SK-N-SH (cell line): ENCODE measurements at regions not wholly inside any gene's neighbourhood (a gene's known extent, or its start where the extent isn't known, plus 50 kb on each side); places are given as distances from the start of the nearest gene placed in this dataset.

Source experiments
- CTCF ChIA-PET: fragments of 300-600, 350-600 bp; formaldehyde crosslinking; extraction: SDS; loops from one replicate; lab custom pipeline; 2021; lab: Yijun Ruan, JAX
- POLR2A ChIA-PET: fragments of 350-600 bp; sonication (Branson Sonifier 250); formaldehyde crosslinking; extraction: SDS; loops from one replicate; lab custom pipeline; 2020; ENCODE audit warnings: antibody characterized with exemption, inconsistent platforms; lab: Yijun Ruan, JAX
- DNase-seq: peaks from one replicate; pipeline ENCODE4 v3.0.0; 2012
- H2AFZ ChIP-seq: fragments of 200-600 bp; sonication (generic); 2 replicates; pipeline ENCODE4 v1.8.1; 2016; ENCODE audit warnings: antibody characterized with exemption, mild to moderate bottlenecking, low read depth
- H3F3A ChIP-seq: fragments of 200-600 bp; sonication (generic); replicated peaks from 2 replicates; pipeline ENCODE3; 2016; ENCODE audit warnings: antibody characterized with exemption, mild to moderate bottlenecking; ENCODE audit not compliant: insufficient read depth
- H3K27ac ChIP-seq, 2 experiments: fragments of 200-500 bp in 1 of 2; fragments of 200-600 bp in 1 of 2; sonication (Bioruptor generic) in 1 of 2; sonication (generic), shearing (Covaris generic) in 1 of 2; 2 replicates each; pipeline versions ENCODE4 v1.5.1 to v1.6.1; 2014 to 2016; ENCODE audit warnings: low read depth in 2 of 2, inconsistent platforms in 1 of 2, low read length in 1 of 2, mild to moderate bottlenecking in 1 of 2, mixed read lengths in 1 of 2
- H3K27me3 ChIP-seq: fragments of 200-600 bp; sonication (generic), shearing (Covaris generic); 2 replicates; pipeline ENCODE4 v1.6.1; 2016; ENCODE audit warnings: mixed run types; ENCODE audit not compliant: insufficient read depth
- H3K36me3 ChIP-seq, 2 experiments: fragments of 200-500 bp in 1 of 2; fragments of 200-600 bp in 1 of 2; sonication (Bioruptor generic) in 1 of 2; sonication (generic) in 1 of 2; replicated peaks in 1 of 2; 2 replicates each; pipeline versions ENCODE3 to v1.5.1; 2014 to 2016; ENCODE audit warnings: low read length in 1 of 2, mild to moderate bottlenecking in 1 of 2; ENCODE audit not compliant: insufficient read depth in 2 of 2, control insufficient read depth in 1 of 2
- H3K4me1 ChIP-seq, 2 experiments: fragments of 200-500 bp in 1 of 2; fragments of 200-600 bp in 1 of 2; sonication (Bioruptor generic) in 1 of 2; sonication (generic), shearing (Covaris generic) in 1 of 2; 2 replicates each; pipeline versions ENCODE4 v1.5.1 to v1.6.1; 2014 to 2016; ENCODE audit warnings: low read depth in 1 of 2, low read length in 1 of 2, mixed run types in 1 of 2; ENCODE audit not compliant: insufficient read depth in 2 of 2, control insufficient read depth in 1 of 2
- H3K4me2 ChIP-seq: fragments of 200-600 bp; sonication (generic), shearing (Covaris generic); 2 replicates; pipeline ENCODE4 v1.6.1; 2017; ENCODE audit warnings: mixed run types
- H3K4me3 ChIP-seq, 2 experiments: fragments of 200-500 bp in 1 of 2; fragments of 200-600 bp in 1 of 2; sonication (Bioruptor generic) in 1 of 2; sonication (generic), shearing (Covaris generic) in 1 of 2; 2 replicates each; pipeline versions ENCODE4 v1.5.1 to v1.8.1; 2014 to 2016; ENCODE audit warnings: low read depth in 2 of 2, inconsistent platforms in 1 of 2, low read length in 1 of 2, mild to moderate bottlenecking in 1 of 2, mixed read lengths in 1 of 2, moderate library complexity in 1 of 2
- H3K79me2 ChIP-seq: fragments of 200-600 bp; sonication (generic); 2 replicates; pipeline ENCODE4 v1.8.1; 2017; ENCODE audit warnings: mild to moderate bottlenecking; ENCODE audit not compliant: insufficient read depth
- H3K9ac ChIP-seq: fragments of 200-600 bp; sonication (generic); 2 replicates; pipeline ENCODE4 v1.6.1; 2017; ENCODE audit warnings: mixed run types
- H3K9me2 ChIP-seq: fragments of 200-600 bp; sonication (generic); 2 replicates; pipeline ENCODE4 v1.6.1; 2017; ENCODE audit warnings: mixed run types
- H3K9me3 ChIP-seq: fragments of 200-600 bp; sonication (generic); 2 replicates; pipeline ENCODE4 v1.6.1; 2017; ENCODE audit warnings: mixed run types, mild to moderate bottlenecking, moderate library complexity
- H4K20me1 ChIP-seq: fragments of 200-600 bp; sonication (generic); 2 replicates; pipeline ENCODE4 v1.6.1; 2017; ENCODE audit warnings: mild to moderate bottlenecking, mixed run types; ENCODE audit not compliant: insufficient read depth
- CHD2 ChIP-seq: fragments of 150-350 bp; IDR thresholded peaks from 2 replicates; pipeline ENCODE4 v1.6.1; 2018; ENCODE audit warnings: low read length; ENCODE audit not compliant: partially characterized antibody
- EZH2phosphoT487 ChIP-seq: fragments of 200-600 bp; sonication (generic); IDR thresholded peaks from 2 replicates; pipeline ENCODE4 v1.6.1; 2017; ENCODE audit warnings: low read depth, mixed run types, mild to moderate bottlenecking, antibody characterized with exemption, moderate library complexity, borderline replicate concordance
- FOXJ3 ChIP-seq: sonication (generic); formaldehyde crosslinking; IDR thresholded peaks from 2 replicates; pipeline ENCODE4 v1.5.1; 2020; ENCODE audit warnings: mild to moderate bottlenecking, missing genetic modification reagents
- GABPA ChIP-seq: IDR thresholded peaks from 2 replicates; pipeline ENCODE4 v1.4.0; 2012; ENCODE audit warnings: low read depth, mild to moderate bottlenecking
- GATA2 ChIP-seq: sonication (generic); formaldehyde crosslinking; IDR thresholded peaks from 2 replicates; pipeline ENCODE4 v1.5.0; 2020; ENCODE audit warnings: mild to moderate bottlenecking, missing genetic modification reagents
- JUND ChIP-seq: IDR thresholded peaks from 2 replicates; pipeline ENCODE4 v1.4.0; 2012
- MAX ChIP-seq: IDR thresholded peaks from 2 replicates; pipeline ENCODE4 v1.4.0; 2012; ENCODE audit warnings: low read depth
- MEF2A ChIP-seq: IDR thresholded peaks from 2 replicates; pipeline ENCODE4 v1.4.0; 2012; ENCODE audit warnings: low read depth, borderline replicate concordance
- MXI1 ChIP-seq: IDR thresholded peaks from 2 replicates; pipeline ENCODE4 v1.6.1; 2012; ENCODE audit warnings: mild to moderate bottlenecking, low read depth, low read length, improper control_type of control experiment
- PBX3 ChIP-seq: IDR thresholded peaks from 2 replicates; pipeline ENCODE4; 2012
- POLR2AphosphoS5 ChIP-seq: IDR thresholded peaks from 2 replicates; pipeline ENCODE4 v1.6.1; 2012; ENCODE audit warnings: low read depth, low read length
- RCOR1 ChIP-seq: fragments of 150-350 bp; IDR thresholded peaks from 2 replicates; pipeline ENCODE4 v1.6.1; 2017; ENCODE audit warnings: antibody characterized with exemption, low read length
- RXRA ChIP-seq: IDR thresholded peaks from 2 replicates; pipeline ENCODE4 v1.4.0; 2012; ENCODE audit warnings: low read depth, mild to moderate bottlenecking, borderline replicate concordance
- SMC3 ChIP-seq: IDR thresholded peaks from 2 replicates; pipeline ENCODE4 v1.6.1; 2012; ENCODE audit warnings: low read depth, low read length, improper control_type of control experiment
- TAF1 ChIP-seq: IDR thresholded peaks from 2 replicates; pipeline ENCODE4 v1.6.1; 2012; ENCODE audit warnings: low read depth, mild to moderate bottlenecking, low read length, moderate library complexity, borderline replicate concordance
- TCF12 ChIP-seq: IDR thresholded peaks from 2 replicates; pipeline ENCODE4 v1.4.0; 2012
- TEAD4 ChIP-seq: IDR thresholded peaks from 2 replicates; pipeline ENCODE4 v1.4.0; 2012; ENCODE audit warnings: mild to moderate bottlenecking, borderline replicate concordance; ENCODE audit not compliant: insufficient read depth
- USF2 ChIP-seq: fragments of 150-350 bp; IDR thresholded peaks from 2 replicates; pipeline ENCODE4 v1.6.1; 2017; ENCODE audit warnings: antibody characterized with exemption, low read length, low read depth, borderline replicate concordance
- YY1 ChIP-seq: IDR thresholded peaks from 2 replicates; pipeline ENCODE4 v1.4.0; 2012; ENCODE audit warnings: low read depth, mild to moderate bottlenecking
- WGBS: methylation state at CpG from one replicate; pipeline ENCODE4 v1.1.6; 2017; ENCODE audit warnings: low lambda C conversion rate; 5-methylcytosine and 5-hydroxymethylcytosine counted together
- TF ChIP-seq, protein P1 (sequence below): fragments of 200-600 bp; sonication (generic); IDR thresholded peaks from 2 replicates; pipeline ENCODE4 v1.6.1; 2017; ENCODE audit warnings: antibody characterized with exemption, mild to moderate bottlenecking, moderate library complexity

DNA sequence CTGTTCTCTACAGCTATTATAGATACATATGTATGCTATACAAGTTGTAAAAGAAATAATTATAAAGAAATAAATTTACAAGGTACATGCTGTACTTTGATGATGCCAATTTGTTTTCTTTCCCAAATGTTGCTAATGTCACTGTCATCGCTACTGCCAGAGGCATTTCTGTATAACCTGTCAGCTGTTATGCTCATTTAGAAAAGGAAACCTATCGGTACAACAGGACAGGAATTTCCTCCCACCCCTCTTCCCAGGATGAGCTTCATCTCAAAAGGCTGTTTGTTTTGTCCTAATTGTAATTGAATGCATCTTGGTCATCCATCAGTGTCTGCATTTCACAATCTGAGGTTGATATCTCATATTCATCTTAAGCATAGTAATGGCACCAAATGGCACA lies 975.7 kb downstream of the TTLL7 start:
- Histone ChIP-seq H2AFZ (no peak overlapping the region), H4K20me1 (no peaks in the 10 kb centered on the region), H3K9ac (no peak overlapping the region), H3K27ac (no peak overlapping the region), H3K27me3 (no peaks in the 10 kb centered on the region), H3K4me1 (peaks cover 0 to 2% of the 10 kb centered on the region in 2 experiments; a peak in 2 of 4 replicates), H3K79me2 (no peaks in the 10 kb centered on the region), H3K9me3 (no peaks in the 10 kb centered on the region; the same call in 1 of the 2 replicates), H3K36me3 (no peaks in the 10 kb centered on the region), H3F3A (no peaks in the 10 kb centered on the region), H3K4me3 (no peak overlapping the region), H3K9me2 (no peaks in the 10 kb centered on the region), H3K4me2 (no peak overlapping the region)
- no peak for TF ChIP-seq MXI1
- no peak for TF ChIP-seq JUND
- TF ChIP-seq RXRA: no peak
- no peak for TF ChIP-seq YY1
- TF ChIP-seq MEF2A: no peak
- no peak for TF ChIP-seq TEAD4
- TF ChIP-seq, protein P1, sequence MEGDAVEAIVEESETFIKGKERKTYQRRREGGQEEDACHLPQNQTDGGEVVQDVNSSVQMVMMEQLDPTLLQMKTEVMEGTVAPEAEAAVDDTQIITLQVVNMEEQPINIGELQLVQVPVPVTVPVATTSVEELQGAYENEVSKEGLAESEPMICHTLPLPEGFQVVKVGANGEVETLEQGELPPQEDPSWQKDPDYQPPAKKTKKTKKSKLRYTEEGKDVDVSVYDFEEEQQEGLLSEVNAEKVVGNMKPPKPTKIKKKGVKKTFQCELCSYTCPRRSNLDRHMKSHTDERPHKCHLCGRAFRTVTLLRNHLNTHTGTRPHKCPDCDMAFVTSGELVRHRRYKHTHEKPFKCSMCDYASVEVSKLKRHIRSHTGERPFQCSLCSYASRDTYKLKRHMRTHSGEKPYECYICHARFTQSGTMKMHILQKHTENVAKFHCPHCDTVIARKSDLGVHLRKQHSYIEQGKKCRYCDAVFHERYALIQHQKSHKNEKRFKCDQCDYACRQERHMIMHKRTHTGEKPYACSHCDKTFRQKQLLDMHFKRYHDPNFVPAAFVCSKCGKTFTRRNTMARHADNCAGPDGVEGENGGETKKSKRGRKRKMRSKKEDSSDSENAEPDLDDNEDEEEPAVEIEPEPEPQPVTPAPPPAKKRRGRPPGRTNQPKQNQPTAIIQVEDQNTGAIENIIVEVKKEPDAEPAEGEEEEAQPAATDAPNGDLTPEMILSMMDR: no peak
- TF ChIP-seq CHD2: no peak
- no peak for TF ChIP-seq TCF12
- no peak for TF ChIP-seq TAF1
- TF ChIP-seq MAX: no peak
- no peak for TF ChIP-seq GATA2 (CRISPR knock-in tag)
- TF ChIP-seq PBX3: no peak
- no peak for TF ChIP-seq GABPA
- no peak for TF ChIP-seq USF2
- no peak for TF ChIP-seq FOXJ3 (CRISPR knock-in tag)
- TF ChIP-seq POLR2AphosphoS5: no peak
- TF ChIP-seq EZH2phosphoT487: no peak
- no peak for TF ChIP-seq SMC3
- no peak for TF ChIP-seq RCOR1
- CTCF ChIA-PET: no interaction called here
- no peak for DNase-seq
- POLR2A ChIA-PET: no interaction called here
- 67% methylated on average over 2 of the region's 2 CpGs for WGBS
